HCT116 (cell line): ENCODE measurements at regions not wholly inside any gene's neighbourhood (a gene's known extent, or its start where the extent isn't known, plus 50 kb on each side); places are given as distances from the start of the nearest gene placed in this dataset.

Experiments
- ATAC-seq: fragments of 200-7000 bp; cut with Tn5 transposase; 2 replicates; pipeline ENCODE4 v1.9.1; 2020; ENCODE audit warnings: mild to moderate bottlenecking, moderate library complexity
- BruUV-seq: library from RNA; stranded (reverse); fragments of 400-500 nt; replicated peaks from 2 replicates; lab custom pipeline; 2021; lab: Mats Ljungman, UMichigan
- CTCF ChIA-PET: fragments of 300-600 bp; sonication (Branson Sonifier 250); formaldehyde crosslinking; loops from one replicate; lab custom pipeline; 2021; ENCODE audit warnings: antibody characterized with exemption; lab: Charles Lee
- POLR2A ChIA-PET: fragments of 300-600, 350-600 bp; sonication (Branson Sonifier 250); formaldehyde crosslinking; loops from one replicate; lab custom pipeline; 2021; ENCODE audit warnings: antibody characterized with exemption; lab: Charles Lee
- RAD21 ChIA-PET, 2 experiments: fragments of 300-600 bp; sonication (Branson Sonifier 250); formaldehyde crosslinking; loops; one replicate each; lab custom pipeline; 2023; ENCODE audit warnings: low total read pairs in 2 of 2; ENCODE audit not compliant: uncharacterized antibody in 2 of 2, unreplicated experiment in 2 of 2, low non-redundant PET in 1 of 2; lab: Charles Lee
- DNase-seq: peaks from one replicate; pipeline ENCODE4 v3.0.0-alpha.2; 2010; ENCODE audit warnings: low read depth, low spot score
- H2AFZ ChIP-seq: fragments of 200-600 bp; shearing (Covaris generic), sonication (generic); 2 replicates; pipeline ENCODE4 v1.6.1; 2017; ENCODE audit warnings: low read depth, mixed run types, mixed read lengths, antibody characterized with exemption, low read length; ENCODE audit not compliant: poor library complexity, severe bottlenecking
- H3K27ac ChIP-seq: 2 replicates; pipeline ENCODE4 v1.5.1; 2012; ENCODE audit warnings: low read depth, low read length
- H3K27me3 ChIP-seq: fragments of 200-600 bp; sonication (generic); 2 replicates; pipeline ENCODE4 v1.6.1; 2016; ENCODE audit warnings: mixed run types, low read length, mixed read lengths; ENCODE audit not compliant: insufficient read depth
- H3K36me3 ChIP-seq, 2 experiments: fragments of 200-500 bp in 1 of 2; fragments of 200-600 bp in 1 of 2; sonication (Bioruptor generic) in 1 of 2; sonication (generic) in 1 of 2; 2 replicates each; pipeline versions ENCODE4 v1.5.1 to v1.6.1; 2014 to 2016; ENCODE audit warnings: low read length in 2 of 2, inconsistent platforms in 1 of 2, mixed read lengths in 1 of 2, mixed run types in 1 of 2; ENCODE audit not compliant: insufficient read depth in 2 of 2, control insufficient read depth in 1 of 2
- H3K4me1 ChIP-seq, 2 experiments: fragments of 200-600 bp in 1 of 2; sonication (generic) in 1 of 2; 2 replicates each; pipeline versions ENCODE4 v1.5.1 to v1.6.1; 2012 to 2017; ENCODE audit warnings: low read length in 2 of 2, inconsistent platforms in 1 of 2, mild to moderate bottlenecking in 1 of 2, mixed read lengths in 1 of 2, mixed run types in 1 of 2, moderate library complexity in 1 of 2; ENCODE audit not compliant: insufficient read depth in 2 of 2, control insufficient read depth in 1 of 2
- H3K4me2 ChIP-seq: fragments of 200-600 bp; sonication (generic); 2 replicates; pipeline ENCODE4 v1.6.1; 2017; ENCODE audit warnings: mixed run types, low read length, mixed read lengths
- H3K4me3 ChIP-seq, 2 experiments: fragments of 200-600 bp in 1 of 2; sonication (generic) in 1 of 2; replicated peaks in 1 of 2; 2 replicates each; pipeline ENCODE4 v1.5.1; 2011 to 2016; ENCODE audit warnings: low read length in 2 of 2, control low read depth in 1 of 2, low read depth in 1 of 2, mild to moderate bottlenecking in 1 of 2, mixed read lengths in 1 of 2, mixed run types in 1 of 2
- H3K79me2 ChIP-seq: fragments of 200-600 bp; sonication (generic); 2 replicates; pipeline ENCODE4 v1.6.1; 2017; ENCODE audit warnings: mild to moderate bottlenecking, mixed run types, low read length, moderate library complexity, mixed read lengths; ENCODE audit not compliant: insufficient read depth
- H3K9ac ChIP-seq: fragments of 200-600 bp; sonication (generic); 2 replicates; pipeline ENCODE4 v1.6.1; 2016; ENCODE audit warnings: low read length, mixed read lengths
- H3K9me2 ChIP-seq: fragments of 200-600 bp; sonication (generic), shearing (Covaris generic); 2 replicates; pipeline ENCODE4 v1.6.1; 2017; ENCODE audit warnings: mixed run types, mild to moderate bottlenecking, moderate library complexity; ENCODE audit not compliant: insufficient read depth
- H3K9me3 ChIP-seq, 2 experiments: fragments of 200-500 bp in 1 of 2; fragments of 200-600 bp in 1 of 2; sonication (Bioruptor generic) in 1 of 2; sonication (generic) in 1 of 2; 2 replicates each; pipeline ENCODE4 v1.6.1; 2014 to 2017; ENCODE audit warnings: low read length in 2 of 2, mixed read lengths in 2 of 2, inconsistent platforms in 1 of 2, low read depth in 1 of 2, mild to moderate bottlenecking in 1 of 2, mixed run types in 1 of 2, moderate library complexity in 1 of 2; ENCODE audit not compliant: control insufficient read depth in 1 of 2, insufficient read depth in 1 of 2
- H4K20me1 ChIP-seq: fragments of 200-600 bp; sonication (generic), shearing (Covaris generic); 2 replicates; pipeline ENCODE4 v1.6.1; 2017; ENCODE audit warnings: mixed run types, mild to moderate bottlenecking, moderate library complexity; ENCODE audit not compliant: insufficient read depth
- ATF3 ChIP-seq: IDR thresholded peaks from 2 replicates; pipeline ENCODE4 v1.6.1; 2012
- CEBPB ChIP-seq: IDR thresholded peaks from 2 replicates; pipeline ENCODE4 v1.6.1; 2012; ENCODE audit warnings: low read depth
- EZH2 ChIP-seq: fragments of 200-600 bp; sonication (generic); IDR thresholded peaks from 2 replicates; pipeline ENCODE4 v1.6.1; 2017; ENCODE audit warnings: antibody characterized with exemption, mixed run types
- EZH2phosphoT487 ChIP-seq: fragments of 200-600 bp; IDR thresholded peaks from 2 replicates; pipeline ENCODE4 v1.6.1; 2018; ENCODE audit warnings: antibody characterized with exemption, borderline replicate concordance
- JUND ChIP-seq: IDR thresholded peaks from 2 replicates; pipeline ENCODE4 v1.6.1; 2012
- MAX ChIP-seq: IDR thresholded peaks from 2 replicates; pipeline ENCODE4 v1.6.1; 2012
- POLR2A ChIP-seq: IDR thresholded peaks from 2 replicates; pipeline ENCODE4 v1.7.0; 2011; ENCODE audit warnings: borderline replicate concordance; ENCODE audit not compliant: insufficient read depth, insufficient read length; ENCODE audit errors: extremely low read depth
- SIN3A ChIP-seq: IDR thresholded peaks from 2 replicates; pipeline ENCODE4 v1.6.1; 2012; ENCODE audit warnings: low read depth
- SRF ChIP-seq: IDR thresholded peaks from 2 replicates; pipeline ENCODE4 v1.6.1; 2012; ENCODE audit warnings: low read depth
- ZBTB33 ChIP-seq: IDR thresholded peaks from 2 replicates; pipeline ENCODE4 v1.6.1; 2011; ENCODE audit warnings: mild to moderate bottlenecking, low read length, moderate library complexity; ENCODE audit not compliant: insufficient replicate concordance; ENCODE audit errors: extremely low read depth
- intact Hi-C: fragments of 100-400 bp; cut with micrococcal nuclease; formaldehyde crosslinking; loops from 2 replicates; pipeline ENCODE4 v1.10.0; 2022

- DNase-seq = no peak
- no peak overlapping the region for H3K9ac ChIP-seq
- no peaks in the 10 kb centered on the region for H3K36me3 ChIP-seq
- ATAC-seq = no peak
- CTCF ChIA-PET = no interaction called here
- H3K9me3 ChIP-seq = no peaks in the 10 kb centered on the region
- no peaks in the 10 kb centered on the region for H3K27me3 ChIP-seq
- no peak overlapping the region for H3K4me2 ChIP-seq
- intact Hi-C loops = no loop called here
- RAD21 ChIA-PET = no interaction called here
- H3K9me2 ChIP-seq = no peaks in the 10 kb centered on the region
- H3K4me3 ChIP-seq = no peak overlapping the region
- no TSS peak for BruUV-seq
- no peaks in the 10 kb centered on the region for H3K4me1 ChIP-seq
- no peak overlapping the region for H2AFZ ChIP-seq
- H4K20me1 ChIP-seq = no peaks in the 10 kb centered on the region
- POLR2A ChIA-PET = no interaction called here
- no peak overlapping the region for H3K27ac ChIP-seq
- TF ChIP-seq EZH2 (no peak), SRF (no peak), MAX (no peak), POLR2A (no peak), CEBPB (no peak), ATF3 (no peak), EZH2phosphoT487 (no peak), JUND (no peak), SIN3A (no peak), ZBTB33 (no peak)
- no peaks in the 10 kb centered on the region for H3K79me2 ChIP-seq
These were observed 327.3 kb downstream of the THBS2 start for GRCh38 chr6:168926306-168926705.
